ENCODE measurements at regions not wholly inside any gene's neighbourhood (a gene's known extent, or its start where the extent isn't known, plus 50 kb on each side); places are given as distances from the start of the nearest gene placed in this dataset.

DNA sequence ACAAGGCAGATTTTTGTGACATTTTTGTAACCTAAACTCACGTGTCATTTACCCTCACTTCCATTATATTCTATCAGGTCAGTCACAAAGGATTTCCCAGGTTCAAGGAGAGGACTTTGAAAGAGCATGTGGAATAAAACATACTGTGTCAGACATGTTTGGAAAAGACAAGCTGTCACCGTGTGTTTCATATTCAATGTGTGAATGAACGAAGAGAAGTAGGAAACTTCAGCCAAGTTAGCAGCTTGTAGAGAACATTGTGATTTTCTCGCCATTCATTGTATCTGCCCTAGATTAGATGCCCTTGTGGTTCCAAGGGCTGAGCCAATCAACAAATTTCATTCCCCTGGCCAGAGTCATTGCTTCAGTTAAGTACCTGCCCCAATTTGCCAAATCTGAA, 2288.9 kb upstream of the PCDH20 start:
- TF ChIP-seq GATA3 (IDR thresholded peaks at IDR 0.05; ENCODE audit: low read depth, low read length): no peak
- no peak for TF ChIP-seq GATA2 (IDR thresholded peaks at IDR 0.05; ENCODE audit: low read depth, low read length)
